Epidermal melanocyte (primary cell): ENCODE measurements at regions not wholly inside any gene's neighbourhood (a gene's known extent, or its start where the extent isn't known, plus 50 kb on each side); places are given as distances from the start of the nearest gene placed in this dataset.

ENCODE experiments used
- DNase-seq: peaks from one replicate; pipeline ENCODE4 v3.0.0; 2011; ENCODE audit warnings: low spot score; ENCODE audit not compliant: insufficient read length

GRCh38 chr2:156841321-156841720, 405.1 kb downstream of the GPD2 start:
- no peak for DNase-seq

DNA sequence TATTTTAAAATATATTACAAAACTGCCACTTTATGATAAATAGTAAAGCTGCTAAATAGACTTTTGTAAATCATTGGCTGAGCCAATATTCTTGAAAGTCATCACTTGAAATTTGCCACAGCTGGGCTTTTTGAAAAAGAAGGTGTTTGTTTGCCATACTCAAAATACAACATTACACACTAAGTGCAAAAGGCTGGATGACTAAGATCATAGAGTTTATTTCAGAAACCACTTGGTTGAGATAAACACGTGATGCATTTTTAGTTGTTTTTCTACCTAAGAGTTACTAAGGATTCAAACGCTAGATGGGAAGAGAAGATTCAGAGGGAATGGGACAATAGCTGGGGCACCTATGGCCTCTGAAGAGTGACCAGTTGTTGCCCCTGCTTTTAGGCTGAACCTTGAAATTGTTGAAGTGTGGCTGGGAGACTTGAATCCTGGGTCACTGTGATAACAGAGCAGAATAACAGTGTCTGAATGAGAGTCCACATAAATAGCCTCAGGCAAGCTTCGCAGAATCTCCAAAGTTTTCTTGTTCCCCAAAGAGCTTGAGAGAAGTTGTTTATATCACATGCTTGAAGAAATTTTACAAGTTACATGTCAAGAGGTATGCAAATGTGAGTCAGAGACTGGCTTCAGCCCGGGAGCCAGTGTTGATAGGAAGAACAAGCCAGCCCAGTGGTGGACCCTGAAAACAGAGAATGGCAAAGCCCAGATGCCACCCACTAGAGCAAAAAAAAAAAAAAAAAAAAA, 409.8 kb downstream of the GPD2 start:
- DNase-seq, result no peak

- no peak for DNase-seq
Observed at GRCh38 chr2:156852210-156852609, 405.3 kb upstream of the GALNT5 start.

GRCh38 chr2:156852681-156853080, 404.8 kb upstream of the GALNT5 start:
- DNase-seq, result no peak

DNA sequence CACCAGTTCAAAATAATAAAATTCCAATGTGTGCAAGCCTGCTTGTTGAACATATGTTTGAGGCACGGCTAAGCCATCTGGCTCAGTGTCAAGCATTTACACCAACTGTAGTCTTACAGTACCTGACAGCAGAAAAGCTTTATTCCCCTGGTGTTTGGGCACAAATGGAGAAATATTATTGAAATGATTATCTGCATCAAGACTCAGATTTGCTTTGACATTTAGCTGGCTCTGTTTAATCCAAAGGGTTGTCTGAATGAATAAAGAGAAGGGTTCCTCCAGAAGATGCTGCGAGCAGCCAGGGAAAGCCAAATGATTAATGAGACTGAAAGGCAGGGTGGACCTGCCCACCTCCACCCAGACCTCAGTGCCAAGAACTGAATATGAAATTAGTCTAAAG, 393.2 kb upstream of the GALNT5 start:
- DNase-seq, result no peak

- DNase-seq, result no peak
Observed at GRCh38 chr2:156864753-156865152, 392.8 kb upstream of the GALNT5 start.

- no peak for DNase-seq
Observed at GRCh38 chr2:156867201-156867600, 390.3 kb upstream of the GALNT5 start.

DNA sequence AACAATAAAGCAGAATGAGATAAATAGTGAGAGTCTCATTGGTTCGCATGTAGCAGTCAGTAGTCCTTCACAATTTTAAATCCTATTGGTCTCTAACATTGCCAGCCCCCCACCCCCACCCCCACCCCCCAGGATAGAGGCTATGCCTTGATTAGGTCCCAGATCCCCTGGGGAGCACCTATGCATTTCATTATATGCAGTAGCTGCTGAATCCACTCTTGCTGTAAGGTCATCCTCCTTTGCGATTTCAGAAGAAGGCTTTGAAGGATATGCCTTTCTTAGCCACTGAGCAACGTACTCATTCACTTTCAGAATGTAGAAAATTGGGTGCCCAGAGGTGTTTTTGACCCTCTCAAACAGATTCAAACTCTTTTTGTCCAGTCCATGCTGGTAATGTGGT, 382.8 kb upstream of the GALNT5 start:
- no peak for DNase-seq

GRCh38 chr2:156883804-156884203, 373.7 kb upstream of the GALNT5 start:
- DNase-seq, result no peak

- no peak for DNase-seq
Observed at GRCh38 chr2:156884216-156884615, 373.3 kb upstream of the GALNT5 start.

DNA sequence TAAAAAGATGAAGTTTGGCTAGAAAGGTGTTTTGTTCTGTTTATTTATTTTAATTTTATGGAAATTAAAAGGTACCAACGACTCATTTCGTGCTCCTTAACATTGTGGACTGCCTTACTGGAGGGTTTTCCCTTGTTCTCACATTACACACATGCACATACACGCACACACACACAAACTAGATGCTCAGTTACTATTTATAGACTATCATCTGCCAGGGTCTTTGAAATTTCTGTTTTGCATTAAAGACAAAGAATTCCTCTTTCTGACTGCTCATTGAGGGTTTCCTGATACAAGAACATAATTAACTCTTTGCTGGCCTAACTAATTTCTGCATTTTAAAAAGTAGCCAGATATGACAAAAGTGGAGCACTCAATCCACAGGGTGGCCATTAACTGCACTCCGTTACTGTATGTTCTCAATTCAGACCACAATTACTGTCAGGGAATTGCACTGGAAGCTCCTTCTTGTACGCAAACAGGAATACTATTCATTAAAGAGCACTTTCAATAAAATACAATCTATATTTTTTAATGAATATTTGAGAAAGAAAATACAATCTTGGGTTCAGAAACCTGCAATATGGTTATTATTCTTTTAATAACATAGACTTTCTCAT, 366.9 kb upstream of the GALNT5 start:
- DNase-seq, result no peak

GRCh38 chr2:156891609-156892008, 365.9 kb upstream of the GALNT5 start:
- no peak for DNase-seq

DNA sequence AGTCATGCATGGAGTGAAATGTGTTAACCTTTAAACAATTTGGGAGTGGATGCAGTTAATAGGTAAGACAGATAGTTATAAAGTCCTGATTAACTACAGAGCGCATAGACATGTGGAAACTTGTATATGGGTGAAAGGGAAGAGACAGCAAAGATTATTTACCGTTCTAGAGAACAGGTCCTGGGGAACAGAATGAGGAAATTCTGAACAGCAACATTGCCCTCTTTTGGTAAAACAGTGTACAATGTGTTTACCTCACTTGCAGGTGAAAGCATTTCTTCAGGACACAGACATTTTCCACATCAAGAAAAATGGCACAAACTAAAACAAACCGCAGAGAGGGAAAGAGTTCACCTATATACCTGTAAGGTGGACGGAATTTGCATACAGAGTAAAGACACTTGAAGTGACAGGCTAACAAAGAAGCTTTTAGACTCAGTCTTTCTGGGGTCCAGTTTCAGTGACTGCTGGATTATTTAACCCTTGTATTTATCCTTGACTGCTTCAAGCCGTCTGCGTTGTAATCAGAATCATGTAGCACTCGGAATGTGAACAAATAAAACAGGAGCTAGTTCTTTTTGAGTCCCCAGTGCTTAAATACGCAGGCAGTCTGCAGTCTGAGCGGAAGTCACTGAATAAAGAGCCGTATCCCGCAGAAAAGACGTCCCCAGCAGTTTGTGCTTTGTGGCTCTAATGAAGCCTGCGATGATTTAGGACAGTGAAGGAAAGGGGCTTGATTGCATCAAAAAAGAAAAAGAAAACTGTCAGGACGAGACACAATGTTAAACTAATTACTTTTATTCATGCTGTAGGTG, 364.8 kb upstream of the GALNT5 start:
- no peak for DNase-seq

DNA sequence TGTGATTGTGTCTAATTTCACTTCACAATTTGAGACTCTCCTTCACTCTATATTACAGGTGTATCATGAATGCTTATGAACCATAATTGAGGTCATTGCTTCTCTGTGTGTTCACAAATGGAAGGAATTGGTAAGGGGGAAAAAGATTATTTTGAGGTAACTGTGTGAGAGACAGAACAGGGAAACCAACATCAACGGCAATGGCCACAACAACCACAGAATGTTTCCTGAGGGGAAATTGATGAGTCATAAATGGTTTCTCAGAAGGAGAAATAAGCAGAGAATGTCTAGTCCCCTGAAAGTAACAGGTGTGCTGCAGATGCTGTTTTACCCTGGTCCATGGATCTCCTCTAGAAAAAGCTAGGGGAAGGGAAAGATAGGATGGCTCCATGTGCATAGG, 361.2 kb upstream of the GALNT5 start:
- DNase-seq, result no peak

GRCh38 chr2:156897548-156897947, 360.0 kb upstream of the GALNT5 start:
- DNase-seq, result no peak

- no peak for DNase-seq
Observed at GRCh38 chr2:156901373-156902031, 356.0 kb upstream of the GALNT5 start.

DNA sequence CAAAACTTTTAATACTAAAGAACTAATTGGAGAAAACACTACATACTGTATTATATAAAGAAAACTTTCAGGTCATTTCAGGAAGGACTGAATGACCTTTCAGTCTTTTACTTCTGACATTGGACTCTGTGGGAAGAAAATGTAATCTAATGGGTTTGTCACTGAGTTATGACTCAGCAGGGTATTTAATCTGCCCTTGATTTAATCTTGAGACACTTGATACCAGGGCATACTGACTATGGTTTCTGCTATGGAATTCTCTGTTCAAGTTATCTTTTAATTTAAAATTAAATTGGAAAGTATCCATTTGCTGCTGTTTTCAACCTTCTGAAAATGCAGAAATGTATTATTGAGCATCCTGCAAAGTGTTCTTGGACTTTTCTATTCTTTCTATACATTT, 354.2 kb upstream of the GALNT5 start:
- DNase-seq, result no peak

- no peak for DNase-seq
Observed at GRCh38 chr2:156907806-156908205, 349.7 kb upstream of the GALNT5 start.

DNA sequence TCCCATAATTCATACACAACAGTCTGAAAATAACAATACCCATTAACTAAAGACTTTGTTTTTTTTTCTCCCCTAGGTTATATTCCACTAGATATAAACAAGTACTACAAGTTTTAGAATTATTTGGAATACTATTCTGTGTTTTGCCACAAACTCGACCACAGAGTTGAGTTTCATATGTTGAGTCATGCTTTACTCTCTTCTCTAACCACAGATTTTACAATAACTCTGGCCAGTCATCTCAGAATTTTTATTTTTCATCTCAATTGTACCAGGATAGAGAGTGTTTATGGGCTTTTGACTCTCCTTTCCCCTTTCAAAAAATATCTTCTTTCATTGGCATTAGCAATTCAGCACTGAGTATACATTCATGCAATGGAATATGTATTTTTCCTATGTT, 348.7 kb upstream of the GALNT5 start:
- DNase-seq, result no peak

DNA sequence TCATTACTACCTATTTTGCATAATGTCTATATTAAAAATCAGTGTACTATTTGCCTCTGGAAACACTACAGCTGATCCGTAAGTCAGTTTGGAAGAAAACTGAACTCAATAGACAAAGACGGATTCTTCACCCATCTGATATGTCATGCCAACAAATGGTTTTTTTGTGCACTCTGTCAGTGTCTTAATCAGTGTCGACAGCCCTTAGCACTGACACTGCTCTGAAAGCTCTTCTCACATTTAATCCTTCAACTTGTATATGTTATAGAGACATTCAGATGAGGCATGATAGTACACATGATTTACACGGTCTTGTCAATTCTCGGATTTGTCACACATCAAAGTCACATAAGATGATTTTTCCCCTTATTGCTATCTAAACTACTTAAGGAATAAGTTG, 347.5 kb upstream of the GALNT5 start:
- no peak for DNase-seq

- DNase-seq, result no peak
Observed at GRCh38 chr2:156915332-156915731, 342.2 kb upstream of the GALNT5 start.

DNA sequence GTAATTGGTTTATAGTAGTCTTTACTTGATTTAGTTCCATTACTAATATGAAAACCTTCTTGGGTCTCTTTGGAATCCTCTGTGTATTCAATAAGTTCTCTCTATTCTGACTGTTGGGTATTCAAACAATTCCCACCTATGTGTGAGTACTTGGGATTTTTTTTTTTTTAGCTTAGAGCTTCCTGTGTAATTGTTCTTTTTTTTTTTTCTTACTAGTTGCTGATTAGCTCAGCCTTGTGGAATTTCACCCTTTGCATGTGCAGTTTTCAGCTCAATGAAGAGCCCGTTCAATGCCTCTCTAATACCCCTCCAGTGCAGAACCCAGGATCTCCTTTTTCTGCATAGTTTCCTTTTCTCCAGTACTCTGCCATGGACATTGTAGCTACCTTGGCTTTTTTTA, 339.1 kb upstream of the GALNT5 start:
- no peak for DNase-seq
